IMR-90 (cell line): ENCODE measurements at regions not wholly inside any gene's neighbourhood (a gene's known extent, or its start where the extent isn't known, plus 50 kb on each side); places are given as distances from the start of the nearest gene placed in this dataset.

Source experiments
- ATAC-seq: fragments of 200-7000 bp; cut with Tn5 transposase; 2 replicates; pipeline ENCODE4 v1.9.1; 2020; ENCODE audit warnings: low read depth, mild to moderate bottlenecking, moderate library complexity
- BruUV-seq: library from RNA; stranded (reverse); fragments of 400-500 nt; replicated peaks from 2 replicates; lab custom pipeline; 2021; lab: Mats Ljungman, UMichigan
- CTCF ChIA-PET: fragments of 300-600 bp; formaldehyde crosslinking; extraction: SDS; loops from one replicate; lab custom pipeline; 2021; ENCODE audit warnings: antibody characterized with exemption; lab: Yijun Ruan, JAX
- POLR2A ChIA-PET: fragments of 300-600 bp; sonication (Branson Sonifier 250); formaldehyde crosslinking; loops from one replicate; lab custom pipeline; 2022; ENCODE audit warnings: antibody characterized with exemption; ENCODE audit not compliant: unreplicated experiment; lab: Charles Lee
- DNase-seq: peaks from one replicate; pipeline ENCODE4 v3.0.0; 2013
- H2AFZ ChIP-seq: replicated peaks from 2 replicates; pipeline ENCODE3; 2013; ENCODE audit warnings: low read length, mild to moderate bottlenecking; ENCODE audit not compliant: poor library complexity
- H2AK5ac ChIP-seq: 2 replicates; pipeline ENCODE4 v1.6.1; 2013; ENCODE audit warnings: low read depth, low read length, inconsistent platforms
- H2AK9ac ChIP-seq: replicated peaks from 2 replicates; pipeline ENCODE3; 2013; ENCODE audit warnings: mild to moderate bottlenecking, low read depth, low read length, moderate library complexity; ENCODE audit not compliant: poor library complexity
- H2BK120ac ChIP-seq: 2 replicates; pipeline ENCODE4 v1.6.1; 2013; ENCODE audit warnings: low read depth, low read length, inconsistent platforms
- H2BK15ac ChIP-seq: 3 replicates; pipeline ENCODE4 v1.6.1; 2013; ENCODE audit warnings: low read depth, low read length, inconsistent platforms
- H2BK20ac ChIP-seq: 2 replicates; pipeline ENCODE4 v1.6.1; 2013; ENCODE audit warnings: low read depth, mild to moderate bottlenecking, inconsistent platforms, low read length, moderate library complexity
- H2BK5ac ChIP-seq: 2 replicates; pipeline ENCODE4 v1.6.1; 2013; ENCODE audit warnings: mild to moderate bottlenecking, low read depth, low read length, inconsistent platforms; ENCODE audit not compliant: poor library complexity, severe bottlenecking
- H3K14ac ChIP-seq: replicated peaks from 2 replicates; pipeline ENCODE4 v1.6.1; 2013; ENCODE audit warnings: low read depth, low read length, inconsistent platforms
- H3K18ac ChIP-seq: 2 replicates; pipeline ENCODE4 v1.6.1; 2013; ENCODE audit warnings: low read depth, low read length, control low read depth
- H3K23ac ChIP-seq: 2 replicates; pipeline ENCODE4 v1.6.1; 2013; ENCODE audit warnings: low read depth, low read length, inconsistent platforms
- H3K27ac ChIP-seq: 2 replicates; pipeline ENCODE4 v1.5.1; 2013; ENCODE audit warnings: mild to moderate bottlenecking, control low read depth, low read length; ENCODE audit not compliant: insufficient read depth
- H3K27me3 ChIP-seq: 2 replicates; pipeline ENCODE4 v1.6.1; 2013; ENCODE audit warnings: low read length; ENCODE audit not compliant: control insufficient read depth, insufficient read depth
- H3K36me3 ChIP-seq: 2 replicates; pipeline ENCODE4 v1.6.1; 2013; ENCODE audit warnings: low read length, mixed read lengths; ENCODE audit not compliant: control insufficient read depth, insufficient read depth
- H3K4ac ChIP-seq: 2 replicates; pipeline ENCODE4 v1.6.1; 2013; ENCODE audit warnings: low read depth, low read length, inconsistent platforms
- H3K4me1 ChIP-seq: 2 replicates; pipeline ENCODE4 v1.6.1; 2013; ENCODE audit warnings: low read length, mixed read lengths; ENCODE audit not compliant: control insufficient read depth, insufficient read depth
- H3K4me2 ChIP-seq: 2 replicates; pipeline ENCODE4 v1.6.1; 2013; ENCODE audit warnings: low read depth, mild to moderate bottlenecking, control low read depth, low read length, moderate library complexity
- H3K4me3 ChIP-seq: 2 replicates; pipeline ENCODE4 v1.5.1; 2013; ENCODE audit warnings: low read depth, mild to moderate bottlenecking, control low read depth, low read length, moderate library complexity; ENCODE audit not compliant: insufficient read depth
- H3K56ac ChIP-seq: 2 replicates; pipeline ENCODE4 v1.6.1; 2013; ENCODE audit warnings: low read length, inconsistent platforms; ENCODE audit not compliant: insufficient read depth; ENCODE audit errors: extremely low read depth
- H3K79me1 ChIP-seq, 2 experiments: 2 replicates each; pipeline ENCODE4 v1.6.1; 2013; ENCODE audit warnings: low read length in 2 of 2, inconsistent platforms in 1 of 2, low read depth in 1 of 2
- H3K9ac ChIP-seq: 2 replicates; pipeline ENCODE4 v1.6.1; 2013; ENCODE audit warnings: low read depth, low read length, control low read depth
- H3K9me1 ChIP-seq: 2 replicates; pipeline ENCODE4 v1.6.1; 2013; ENCODE audit warnings: low read length, inconsistent platforms; ENCODE audit not compliant: insufficient read depth
- H3K9me3 ChIP-seq: 2 replicates; pipeline ENCODE4 v1.6.1; 2013; ENCODE audit warnings: low read length; ENCODE audit not compliant: control insufficient read depth, insufficient read depth
- H4K20me1 ChIP-seq: 2 replicates; pipeline ENCODE4 v1.6.1; 2013; ENCODE audit warnings: low read length, inconsistent platforms; ENCODE audit not compliant: insufficient read depth
- H4K5ac ChIP-seq: 2 replicates; pipeline ENCODE4 v1.6.1; 2013; ENCODE audit warnings: mild to moderate bottlenecking, low read depth, low read length, control low read depth
- H4K8ac ChIP-seq, 2 experiments: 2 replicates each; pipeline ENCODE4 v1.6.1; 2013; ENCODE audit warnings: low read depth in 2 of 2, low read length in 2 of 2, control low read depth in 1 of 2, inconsistent platforms in 1 of 2
- H4K91ac ChIP-seq: 2 replicates; pipeline ENCODE4 v1.6.1; 2013; ENCODE audit warnings: low read depth, low read length, inconsistent platforms; ENCODE audit not compliant: insufficient read depth
- MAFK ChIP-seq: IDR thresholded peaks from 2 replicates; pipeline ENCODE4 v1.6.1; 2012; ENCODE audit warnings: low read depth, low read length, improper control_type of control experiment
- MXI1 ChIP-seq: IDR thresholded peaks from 2 replicates; pipeline ENCODE4 v1.6.1; 2012; ENCODE audit warnings: low read depth, mild to moderate bottlenecking, low read length, moderate library complexity, borderline replicate concordance
- WGBS, 2 experiments: methylation state at CpG; one replicate each; pipeline versions ENCODE4 v1.1.5 to v1.1.7; 2013; ENCODE audit warnings: missing lambda C conversion rate in 2 of 2; ENCODE audit not compliant: insufficient read length in 1 of 2; ENCODE audit errors: extremely low coverage in 2 of 2; 5-methylcytosine and 5-hydroxymethylcytosine counted together
- dilution Hi-C: fragments of 300-500 bp; cut with HindIII; formaldehyde crosslinking; loops from one replicate; pipeline ENCODE4 v1.14.3; 2018; ENCODE audit warnings: low sequenced_read_pairs; ENCODE audit not compliant: unreplicated experiment
- in situ Hi-C: fragments of 300-500 bp; cut with MboI; formaldehyde crosslinking; loops from 3 replicates; pipeline ENCODE4 v1.14.3; 2019; ENCODE audit warnings: low sequenced_read_pairs, inconsistent platforms, mixed read lengths
- intact Hi-C: fragments of 100-400 bp; cut with micrococcal nuclease; formaldehyde crosslinking; loops from 2 replicates; pipeline ENCODE4 v1.10.0; 2022
- TF ChIP-seq, protein P1 (sequence below): conservative IDR thresholded peaks from 2 replicates; pipeline ENCODE4 v1.5.1; 2012; ENCODE audit warnings: mild to moderate bottlenecking, low read depth, low read length, improper control_type of control experiment
- TF ChIP-seq, protein P2 (sequence below): fragments of 150-350 bp; IDR thresholded peaks from 2 replicates; pipeline ENCODE4 v1.6.1; 2016; ENCODE audit warnings: low read depth, mild to moderate bottlenecking, low read length, moderate library complexity, borderline replicate concordance

DNA sequence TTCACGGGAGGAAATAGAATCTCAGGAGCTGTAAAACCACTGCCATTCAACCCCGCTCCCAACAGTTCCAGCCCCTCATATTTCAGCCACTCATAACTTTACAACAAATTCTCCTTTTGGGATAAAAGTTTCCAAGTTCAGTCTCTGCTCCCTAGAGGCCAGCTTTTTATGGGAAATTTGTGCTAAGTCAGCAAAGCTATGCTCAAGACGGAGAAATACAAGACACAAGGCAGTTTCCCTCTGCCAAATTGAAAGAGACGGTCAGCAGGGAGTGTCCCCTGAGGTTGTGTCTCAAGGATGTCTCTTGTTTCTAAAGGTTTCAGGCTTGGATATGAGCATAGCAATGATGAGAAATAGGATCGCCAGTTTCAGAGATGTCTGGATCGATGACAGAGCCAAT, 608.6 kb downstream of the CCDC171 start:
- Histone ChIP-seq H2AFZ (no peak overlapping the region), H4K5ac (no peak overlapping the region), H2AK5ac (no peak overlapping the region), H3K4ac (no peak overlapping the region), H3K79me1 (no peaks in the 10 kb centered on the region), H3K18ac (no peak overlapping the region), H3K23ac (no peak overlapping the region), H3K14ac (no peak overlapping the region), H3K27ac (no peak overlapping the region), H2BK15ac (no peak overlapping the region), H2BK5ac (no peak overlapping the region), H3K4me1 (no peaks in the 10 kb centered on the region), H3K27me3 (peaks cover 2% of the 10 kb centered on the region; the same call in 1 of the 2 replicates), H2AK9ac (no peak overlapping the region), H2BK120ac (no peak overlapping the region), H4K8ac (no peak overlapping the region), H3K9me1 (no peaks in the 10 kb centered on the region), H4K20me1 (no peaks in the 10 kb centered on the region), H3K56ac (no peak overlapping the region), H2BK20ac (no peak overlapping the region), H3K36me3 (no peaks in the 10 kb centered on the region), H4K91ac (no peak overlapping the region), H3K9ac (no peak overlapping the region), H3K4me2 (no peak overlapping the region), H3K4me3 (no peak overlapping the region), H3K9me3 (no peaks in the 10 kb centered on the region)
- BruUV-seq: no TSS peak
- ATAC-seq: no peak
- POLR2A ChIA-PET: no interaction called here
- WGBS, 2 experiments: 100% methylated on average over 3 of the region's 6 CpGs; no CpG with 5 or more reads in 1 of the 2 experiments
- dilution Hi-C loops: no loop called here
- intact Hi-C loops: no loop called here
- TF ChIP-seq, protein P1, sequence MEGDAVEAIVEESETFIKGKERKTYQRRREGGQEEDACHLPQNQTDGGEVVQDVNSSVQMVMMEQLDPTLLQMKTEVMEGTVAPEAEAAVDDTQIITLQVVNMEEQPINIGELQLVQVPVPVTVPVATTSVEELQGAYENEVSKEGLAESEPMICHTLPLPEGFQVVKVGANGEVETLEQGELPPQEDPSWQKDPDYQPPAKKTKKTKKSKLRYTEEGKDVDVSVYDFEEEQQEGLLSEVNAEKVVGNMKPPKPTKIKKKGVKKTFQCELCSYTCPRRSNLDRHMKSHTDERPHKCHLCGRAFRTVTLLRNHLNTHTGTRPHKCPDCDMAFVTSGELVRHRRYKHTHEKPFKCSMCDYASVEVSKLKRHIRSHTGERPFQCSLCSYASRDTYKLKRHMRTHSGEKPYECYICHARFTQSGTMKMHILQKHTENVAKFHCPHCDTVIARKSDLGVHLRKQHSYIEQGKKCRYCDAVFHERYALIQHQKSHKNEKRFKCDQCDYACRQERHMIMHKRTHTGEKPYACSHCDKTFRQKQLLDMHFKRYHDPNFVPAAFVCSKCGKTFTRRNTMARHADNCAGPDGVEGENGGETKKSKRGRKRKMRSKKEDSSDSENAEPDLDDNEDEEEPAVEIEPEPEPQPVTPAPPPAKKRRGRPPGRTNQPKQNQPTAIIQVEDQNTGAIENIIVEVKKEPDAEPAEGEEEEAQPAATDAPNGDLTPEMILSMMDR: no peak
- TF ChIP-seq MXI1 (no peak), MAFK (peak; percentile 89)
- TF ChIP-seq, protein P2, sequence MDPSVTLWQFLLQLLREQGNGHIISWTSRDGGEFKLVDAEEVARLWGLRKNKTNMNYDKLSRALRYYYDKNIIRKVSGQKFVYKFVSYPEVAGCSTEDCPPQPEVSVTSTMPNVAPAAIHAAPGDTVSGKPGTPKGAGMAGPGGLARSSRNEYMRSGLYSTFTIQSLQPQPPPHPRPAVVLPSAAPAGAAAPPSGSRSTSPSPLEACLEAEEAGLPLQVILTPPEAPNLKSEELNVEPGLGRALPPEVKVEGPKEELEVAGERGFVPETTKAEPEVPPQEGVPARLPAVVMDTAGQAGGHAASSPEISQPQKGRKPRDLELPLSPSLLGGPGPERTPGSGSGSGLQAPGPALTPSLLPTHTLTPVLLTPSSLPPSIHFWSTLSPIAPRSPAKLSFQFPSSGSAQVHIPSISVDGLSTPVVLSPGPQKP: no peak
- in situ Hi-C loops: no loop called here
- DNase-seq: no peak
- CTCF ChIA-PET: no interaction called here
